Activated T-helper 1 cell treated with anti-CD3 and anti-CD28 coated beads, Interleukin-2, amount 50 U/mL, for 16 hours (primary cell): ENCODE measurements at regions not wholly inside any gene's neighbourhood (a gene's known extent, or its start where the extent isn't known, plus 50 kb on each side); places are given as distances from the start of the nearest gene placed in this dataset.

Experiments
- DNase-seq, 2 donors: peaks; one replicate each; pipeline ENCODE4 v3.0.0-alpha.2; 2020; ENCODE audit warnings: low read depth in 1 of 2, low spot score in 1 of 2

DNA sequence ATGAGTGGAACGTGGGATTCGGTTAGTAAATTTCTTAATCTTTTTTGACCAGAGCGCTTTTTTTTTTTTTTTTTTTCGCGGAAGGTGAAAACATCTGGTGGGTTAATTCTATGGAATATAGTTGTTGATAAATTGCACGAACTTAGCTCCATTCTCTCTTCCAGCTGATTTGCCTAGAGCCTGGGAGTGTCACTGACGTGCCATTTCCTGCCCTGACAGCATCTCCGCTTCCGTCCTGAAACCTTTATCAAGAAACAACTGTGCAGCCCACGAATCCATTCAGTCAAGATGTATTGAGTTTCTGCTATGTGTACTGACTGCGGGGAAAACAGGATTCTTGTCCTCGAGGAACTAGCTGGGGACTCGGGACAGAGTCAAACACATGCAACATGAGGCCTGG, 59.5 kb upstream of the TGM3 start:
- no peak for DNase-seq

DNA sequence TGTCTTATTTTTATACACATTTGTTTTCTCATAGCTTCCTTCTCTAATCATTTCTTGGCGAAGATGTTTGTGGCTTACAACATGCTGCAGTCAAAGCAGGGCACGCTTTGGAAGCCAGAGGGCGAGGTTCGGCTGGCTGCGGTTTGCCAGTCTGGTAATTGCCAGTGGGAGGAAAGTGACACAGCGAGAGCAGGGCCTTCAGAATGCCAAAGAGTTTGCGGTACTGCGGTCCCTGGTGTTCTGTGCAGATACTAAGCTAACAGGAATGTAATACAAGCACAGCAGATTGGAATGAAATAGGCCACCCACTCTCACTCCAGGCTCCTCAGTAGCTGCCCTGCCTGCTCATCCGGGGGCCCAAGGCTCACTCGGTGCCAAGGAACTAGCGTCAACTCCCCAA, 58.7 kb upstream of the TGM3 start:
- DNase-seq: no peak

DNA sequence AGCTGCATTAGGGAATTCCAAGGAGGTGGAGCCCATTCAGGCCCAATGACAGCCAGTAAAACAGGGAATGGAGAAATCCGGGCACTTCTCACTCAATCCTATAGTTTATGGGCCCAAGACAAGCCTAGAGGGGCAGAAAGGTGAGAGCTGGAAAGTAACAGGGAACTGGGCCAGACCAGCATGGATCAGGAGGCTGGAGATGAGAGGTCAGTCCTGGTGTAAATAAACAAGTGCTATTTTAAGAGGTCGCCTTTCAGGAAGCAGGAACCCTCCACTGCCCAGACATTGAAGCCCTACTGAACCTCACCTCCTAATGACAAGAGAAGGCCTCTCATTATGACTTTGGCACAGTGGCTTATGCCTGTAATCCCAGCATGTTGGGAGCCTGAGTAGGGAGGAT, 57.2 kb upstream of the TGM3 start:
- no peak for DNase-seq

DNA sequence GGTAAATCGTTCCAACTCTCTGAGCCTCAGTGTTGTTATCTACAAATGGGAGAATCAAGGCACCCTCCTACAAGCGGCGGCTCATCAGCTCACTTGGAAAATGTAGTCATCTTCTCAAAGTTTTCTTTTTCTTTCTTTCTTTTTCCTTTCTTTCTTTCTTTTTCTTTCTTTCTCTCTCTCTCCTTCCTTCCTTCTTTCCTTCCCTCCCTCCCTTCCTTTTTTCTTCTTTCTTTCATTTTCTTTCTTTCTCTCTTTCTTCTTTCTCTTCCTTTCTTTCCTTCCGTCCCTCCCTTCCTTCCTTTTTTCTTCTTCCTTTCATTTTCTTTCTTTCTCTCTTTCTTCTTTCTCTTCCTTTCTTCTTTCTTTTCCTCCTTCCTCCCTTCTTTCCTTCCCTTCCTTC, 55.0 kb upstream of the TGM3 start:
- no peak for DNase-seq

DNA sequence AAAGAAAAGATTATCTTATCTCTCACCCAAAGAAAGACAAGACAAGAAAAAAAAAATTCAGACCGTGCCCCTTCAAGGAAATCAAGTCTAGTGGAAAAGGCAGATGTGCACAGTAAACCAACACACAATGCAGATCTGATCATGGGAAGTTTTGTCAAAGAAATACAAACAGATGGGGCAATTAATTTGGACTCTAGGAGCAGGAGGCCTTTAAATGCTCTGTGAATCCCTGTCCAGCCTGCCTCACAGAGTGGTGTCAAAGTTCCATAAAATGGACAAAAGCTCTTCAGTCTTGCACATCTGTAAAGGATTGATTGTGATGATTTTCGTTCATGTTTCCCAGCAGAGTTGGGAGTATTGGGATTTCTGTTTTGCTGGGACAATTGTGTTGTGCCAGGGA, 53.1 kb upstream of the TGM3 start:
- no peak for DNase-seq

DNA sequence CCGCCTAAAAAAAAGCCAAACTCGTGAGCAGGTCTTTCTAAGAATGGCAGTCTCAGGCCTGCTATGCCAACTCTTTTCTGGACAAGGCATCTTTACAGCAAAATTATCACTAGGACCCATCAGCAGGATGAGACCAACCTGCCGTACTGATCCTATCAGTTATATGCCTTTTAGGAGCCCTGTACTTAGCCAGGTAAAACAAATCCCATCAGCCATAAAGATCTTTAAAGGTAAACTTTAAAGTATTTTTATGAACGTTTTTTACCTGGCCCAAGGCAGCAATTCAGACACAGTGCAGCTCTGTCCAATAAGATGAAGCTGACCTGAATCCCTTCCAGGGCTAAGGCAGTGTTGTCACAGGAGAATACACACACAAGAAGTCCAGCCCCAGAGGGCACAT, 51.3 kb upstream of the TGM3 start:
- DNase-seq: no peak

DNA sequence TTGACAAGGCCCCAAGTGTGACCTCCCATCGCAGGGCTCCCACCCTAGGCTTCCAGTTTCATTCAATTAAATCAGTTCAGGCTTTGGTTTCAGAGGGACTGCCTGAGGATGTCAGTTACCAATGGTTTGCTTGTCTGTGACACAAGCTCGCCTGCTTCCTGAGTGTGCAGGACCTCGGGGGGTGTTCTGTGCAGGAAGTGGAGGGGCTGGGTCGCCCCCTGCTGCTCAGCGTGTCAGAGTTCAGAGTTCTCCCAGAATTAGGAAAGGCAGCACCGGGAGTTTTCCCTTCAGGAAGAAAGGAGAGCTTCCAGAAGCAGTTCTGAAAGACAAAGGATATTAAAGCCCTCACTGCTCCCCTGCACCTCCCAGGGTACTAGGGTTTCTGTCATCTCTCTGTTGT, 50.8 kb upstream of the TGM3 start:
- DNase-seq: no peak

DNA sequence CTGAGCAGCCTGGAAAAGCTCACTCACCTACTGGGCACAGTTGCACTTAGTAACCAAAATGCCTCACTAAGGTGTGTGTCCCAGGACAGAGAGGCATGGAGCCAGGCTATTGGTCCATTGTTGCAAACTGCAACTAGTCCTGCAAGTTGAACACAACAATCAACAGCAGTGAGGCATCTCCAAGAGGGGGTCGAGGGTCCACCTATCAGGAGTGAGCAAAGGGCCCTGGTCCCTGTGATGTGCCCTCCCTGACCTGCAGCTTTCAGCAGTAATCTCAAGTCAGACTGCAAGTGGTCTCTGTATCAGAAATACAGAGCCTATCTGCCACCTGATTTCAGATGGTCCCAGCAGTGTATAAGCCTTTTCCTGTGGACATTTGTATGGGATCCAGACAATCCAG, 50.2 kb upstream of the TGM3 start:
- DNase-seq: no peak
